GM21390 (cell line): ENCODE measurements at regions not wholly inside any gene's neighbourhood (a gene's known extent, or its start where the extent isn't known, plus 50 kb on each side); places are given as distances from the start of the nearest gene placed in this dataset.

Source experiments
- ATAC-seq: cut with Tn5 transposase; IDR thresholded peaks from one replicate; pipeline ENCODE4 v1.9.1; 2021; ENCODE audit not compliant: unreplicated experiment

GRCh38 chr9:14399756-14400657 lies 86.1 kb upstream of the NFIB start:
- ATAC-seq: no peak

GRCh38 chr9:14398473-14398872 lies 84.5 kb upstream of the NFIB start:
- no peak for ATAC-seq

- no peak for ATAC-seq
Measured at GRCh38 chr9:14396171-14396570, 82.2 kb upstream of the NFIB start.

- no peak for ATAC-seq
Measured at GRCh38 chr9:14395317-14396082, 81.6 kb upstream of the NFIB start.

- ATAC-seq: no peak
Measured at GRCh38 chr9:14393418-14393817, 79.5 kb upstream of the NFIB start.

- no peak for ATAC-seq
Measured at GRCh38 chr9:14391620-14392019, 77.7 kb upstream of the NFIB start.

GRCh38 chr9:14389657-14390056 lies 75.7 kb upstream of the NFIB start:
- no peak for ATAC-seq

GRCh38 chr9:14389146-14389545 lies 75.2 kb upstream of the NFIB start:
- no peak for ATAC-seq

- ATAC-seq: no peak
Measured at GRCh38 chr9:14383773-14384172, 69.8 kb upstream of the NFIB start.

GRCh38 chr9:14383294-14383693 lies 69.4 kb upstream of the NFIB start:
- no peak for ATAC-seq

- ATAC-seq: no peak
Measured at GRCh38 chr9:14380061-14380836, 66.3 kb upstream of the NFIB start.

GRCh38 chr9:14379280-14379679 lies 65.3 kb upstream of the NFIB start:
- ATAC-seq: no peak

GRCh38 chr9:14373706-14374105 lies 59.8 kb upstream of the NFIB start:
- ATAC-seq: no peak

- ATAC-seq: no peak
Measured at GRCh38 chr9:14373336-14373666, 59.4 kb upstream of the NFIB start.

GRCh38 chr9:14372437-14373335 lies 58.7 kb upstream of the NFIB start:
- ATAC-seq: no peak

GRCh38 chr9:14369011-14369410 lies 55.1 kb upstream of the NFIB start:
- no peak for ATAC-seq

GRCh38 chr9:14366076-14366475 lies 52.1 kb upstream of the NFIB start:
- no peak for ATAC-seq

GRCh38 chr9:14365670-14366069 lies 51.7 kb upstream of the NFIB start:
- ATAC-seq: no peak
